ENCODE measurements at regions not wholly inside any gene's neighbourhood (a gene's known extent, or its start where the extent isn't known, plus 50 kb on each side); places are given as distances from the start of the nearest gene placed in this dataset.
"Not testable (repeated sequence)": the region's sequence is repeated elsewhere in the genome, so short reads cannot be mapped to it uniquely, and the experiment has no call there.

GRCh38 chr1:169049258-169049938 is 57.1 kb upstream of the ATP1B1 start:
- Histone ChIP-seq H3K9ac (ENCODE audit: low read length in 3 of 3) (no peak overlapping the region), H3K4me3 (ENCODE audit: low read length in 3 of 3) (no peak overlapping the region), H3K36me3 (ENCODE audit: control insufficient read depth in 2 of 3, insufficient read depth in 3 of 3, low read length in 3 of 3) (no peaks in the 10 kb centered on the region), H3K4me1 (ENCODE audit: control insufficient read depth in 2 of 3, insufficient read depth in 2 of 3, low read depth in 1 of 3, low read length in 3 of 3) (peaks cover 0 to 4% (median 0%) of the 10 kb centered on the region in 3 donors), H3K27me3 (ENCODE audit: control insufficient read depth, insufficient read depth, low read length) (no peaks in the 10 kb centered on the region), H3K9me3 (ENCODE audit: control insufficient read depth in 2 of 3, insufficient read depth in 1 of 3, low read length in 3 of 3) (no peaks in the 10 kb centered on the region), H3K27ac (ENCODE audit: low read depth in 2 of 2, low read length in 2 of 2) (peak overlapping the region; percentile 8 to 36)
- no peak for TF ChIP-seq CTCF (IDR thresholded peaks at IDR 0.05; ENCODE audit: borderline replicate concordance, extremely low read depth, insufficient read depth)
- FAIRE-seq (no peak), DNase-seq (peak in 2 of 5 donors; percentile 37 to 40)
- intact Hi-C loops (cut with DNase I), result no loop called here

- Histone ChIP-seq H3K36me3 (ENCODE audit: control insufficient read depth in 2 of 3, insufficient read depth in 3 of 3, low read length in 3 of 3) (no peaks in the 10 kb centered on the region), H3K27me3 (ENCODE audit: control insufficient read depth, insufficient read depth, low read length) (no peaks in the 10 kb centered on the region), H3K27ac (ENCODE audit: low read depth in 2 of 2, low read length in 2 of 2) (no peak overlapping the region), H3K9me3 (ENCODE audit: control insufficient read depth in 2 of 3, insufficient read depth in 1 of 3, low read length in 3 of 3) (no peaks in the 10 kb centered on the region), H3K4me1 (ENCODE audit: control insufficient read depth in 2 of 3, insufficient read depth in 2 of 3, low read depth in 1 of 3, low read length in 3 of 3) (peaks cover 0 to 4% (median 0%) of the 10 kb centered on the region in 3 donors), H3K9ac (ENCODE audit: low read length in 3 of 3) (no peak overlapping the region), H3K4me3 (ENCODE audit: low read length in 3 of 3) (no peak overlapping the region)
- FAIRE-seq (no peak), DNase-seq (no peak)
- no peak for TF ChIP-seq CTCF (IDR thresholded peaks at IDR 0.05; ENCODE audit: borderline replicate concordance, extremely low read depth, insufficient read depth)
- intact Hi-C loops (cut with DNase I), result no loop called here
Observed at GRCh38 chr1:169051171-169051570, 55.3 kb upstream of the ATP1B1 start.

- not testable (repeated sequence) for H3K27ac ChIP-seq (ENCODE audit: low read depth in 2 of 2, low read length in 2 of 2); H3K9me3 ChIP-seq (ENCODE audit: control insufficient read depth in 2 of 3, insufficient read depth in 1 of 3, low read length in 3 of 3)
Observed at GRCh38 chr1:169052171-169052570, 54.3 kb upstream of the ATP1B1 start.

GRCh38 chr1:169052727-169053126 is 53.8 kb upstream of the ATP1B1 start:
- Histone ChIP-seq H3K4me1 (ENCODE audit: control insufficient read depth in 2 of 3, insufficient read depth in 2 of 3, low read depth in 1 of 3, low read length in 3 of 3) (peaks cover 0 to 4% (median 0%) of the 10 kb centered on the region in 3 donors), H3K4me3 (ENCODE audit: low read length in 3 of 3) (no peak overlapping the region), H3K27ac (ENCODE audit: low read depth in 2 of 2, low read length in 2 of 2) (no peak overlapping the region), H3K36me3 (ENCODE audit: control insufficient read depth in 2 of 3, insufficient read depth in 3 of 3, low read length in 3 of 3) (no peaks in the 10 kb centered on the region), H3K9ac (ENCODE audit: low read length in 3 of 3) (no peak overlapping the region), H3K27me3 (ENCODE audit: control insufficient read depth, insufficient read depth, low read length) (no peaks in the 10 kb centered on the region), H3K9me3 (ENCODE audit: control insufficient read depth in 2 of 3, insufficient read depth in 1 of 3, low read length in 3 of 3) (no peaks in the 10 kb centered on the region)
- no peak for DNase-seq
- intact Hi-C loops (cut with DNase I), result no loop called here
- TF ChIP-seq CTCF (IDR thresholded peaks at IDR 0.05; ENCODE audit: borderline replicate concordance, extremely low read depth, insufficient read depth), result no peak
- FAIRE-seq, result no peak

More at GRCh38 chr1:169052171-169052570, 54.3 kb upstream of the ATP1B1 start:
- H3K4me3 ChIP-seq (ENCODE audit: low read length in 3 of 3); H3K9ac ChIP-seq (ENCODE audit: low read length in 3 of 3); H3K36me3 ChIP-seq (ENCODE audit: control insufficient read depth in 2 of 3, insufficient read depth in 3 of 3, low read length in 3 of 3); intact Hi-C loops (cut with DNase I); H3K4me1 ChIP-seq (ENCODE audit: control insufficient read depth in 2 of 3, insufficient read depth in 2 of 3, low read depth in 1 of 3, low read length in 3 of 3); DNase-seq; H3K27me3 ChIP-seq (ENCODE audit: control insufficient read depth, insufficient read depth, low read length); FAIRE-seq: not testable (repeated sequence)

Measured in kidney (tissue), 13 donors.